KOPT-K1 (cell line): ENCODE measurements at regions not wholly inside any gene's neighbourhood (a gene's known extent, or its start where the extent isn't known, plus 50 kb on each side); places are given as distances from the start of the nearest gene placed in this dataset.
"Not testable (repeated sequence)": the region's sequence is repeated elsewhere in the genome, so short reads cannot be mapped to it uniquely, and the experiment has no call there.

Experiments used
- H3K27ac ChIP-seq: fragments of 200-600 bp; sonication (generic); 2 replicates; pipeline ENCODE4 v1.5.1; 2016; ENCODE audit warnings: antibody characterized with exemption, mild to moderate bottlenecking, low read depth, low read length; ENCODE audit not compliant: poor library complexity, severe bottlenecking
- H3K36me3 ChIP-seq: fragments of 200-600 bp; sonication (generic); 2 replicates; pipeline ENCODE4 v1.5.1; 2017; ENCODE audit warnings: antibody characterized with exemption, mild to moderate bottlenecking, low read length, moderate library complexity; ENCODE audit not compliant: insufficient read depth
- H3K9me3 ChIP-seq: fragments of 200-600 bp; sonication (generic); 2 replicates; pipeline ENCODE4 v1.5.1; 2017; ENCODE audit warnings: antibody characterized with exemption, low read length, mild to moderate bottlenecking; ENCODE audit not compliant: insufficient read depth, poor library complexity, severe bottlenecking

GRCh38 chr14:53845813-53846693 is 110.6 kb downstream of the BMP4 start:
- Histone ChIP-seq H3K36me3 (no peaks in the 10 kb centered on the region), H3K27ac (no peak overlapping the region), H3K9me3 (no peaks in the 10 kb centered on the region)

GRCh38 chr14:53842938-53843337 is 113.7 kb downstream of the BMP4 start:
- no peak overlapping the region for H3K27ac ChIP-seq
- no peaks in the 10 kb centered on the region for H3K9me3 ChIP-seq
- no peaks in the 10 kb centered on the region for H3K36me3 ChIP-seq

GRCh38 chr14:53841109-53842099 is 115.2 kb downstream of the BMP4 start:
- peaks cover 3% of the 10 kb centered on the region for H3K9me3 ChIP-seq
- H3K27ac ChIP-seq = no peak overlapping the region
- no peaks in the 10 kb centered on the region for H3K36me3 ChIP-seq

- Histone ChIP-seq H3K36me3 (no peaks in the 10 kb centered on the region), H3K27ac (no peak overlapping the region), H3K9me3 (peaks cover 3% of the 10 kb centered on the region)
Measured at GRCh38 chr14:53840444-53840843, 116.2 kb downstream of the BMP4 start.

GRCh38 chr14:53838374-53838773 is 118.3 kb downstream of the BMP4 start:
- H3K27ac ChIP-seq = no peak overlapping the region
- H3K36me3 ChIP-seq = no peaks in the 10 kb centered on the region

GRCh38 chr14:53837656-53838055 is 119.0 kb downstream of the BMP4 start:
- H3K36me3 ChIP-seq, H3K27ac ChIP-seq, H3K9me3 ChIP-seq: not testable (repeated sequence)

More at GRCh38 chr14:53838374-53838773, 118.3 kb downstream of the BMP4 start:
- H3K9me3 ChIP-seq = peaks cover 3% of the 10 kb centered on the region

GRCh38 chr14:53836551-53836950 is 120.1 kb downstream of the BMP4 start:
- Histone ChIP-seq H3K36me3 (no peaks in the 10 kb centered on the region), H3K9me3 (peaks cover 3% of the 10 kb centered on the region), H3K27ac (no peak overlapping the region)

- no peak overlapping the region for H3K27ac ChIP-seq
- H3K9me3 ChIP-seq = no peaks in the 10 kb centered on the region
- no peaks in the 10 kb centered on the region for H3K36me3 ChIP-seq
Measured at GRCh38 chr14:53828820-53829219, 127.8 kb downstream of the BMP4 start.

GRCh38 chr14:53824061-53824460 is 132.6 kb downstream of the BMP4 start:
- no peaks in the 10 kb centered on the region for H3K36me3 ChIP-seq
- no peaks in the 10 kb centered on the region for H3K9me3 ChIP-seq
- H3K27ac ChIP-seq = no peak overlapping the region

- Histone ChIP-seq H3K9me3 (no peaks in the 10 kb centered on the region), H3K36me3 (no peaks in the 10 kb centered on the region)
Measured at GRCh38 chr14:53814392-53814791, 142.2 kb downstream of the BMP4 start.

GRCh38 chr14:53810221-53810620 is 146.4 kb downstream of the BMP4 start:
- Histone ChIP-seq H3K36me3 (no peaks in the 10 kb centered on the region), H3K27ac (no peak overlapping the region), H3K9me3 (no peaks in the 10 kb centered on the region)

More at GRCh38 chr14:53814392-53814791, 142.2 kb downstream of the BMP4 start:
- no peak overlapping the region for H3K27ac ChIP-seq

- Histone ChIP-seq H3K36me3 (no peaks in the 10 kb centered on the region), H3K9me3 (no peaks in the 10 kb centered on the region), H3K27ac (no peak overlapping the region)
Measured at GRCh38 chr14:53808042-53808441, 148.6 kb downstream of the BMP4 start.

- Histone ChIP-seq H3K27ac (no peak overlapping the region), H3K9me3 (no peaks in the 10 kb centered on the region), H3K36me3 (no peaks in the 10 kb centered on the region)
Measured at GRCh38 chr14:53807542-53807941, 149.1 kb downstream of the BMP4 start.

GRCh38 chr14:53807108-53807507 is 149.5 kb downstream of the BMP4 start:
- Histone ChIP-seq H3K27ac (no peak overlapping the region), H3K36me3 (no peaks in the 10 kb centered on the region), H3K9me3 (no peaks in the 10 kb centered on the region)

GRCh38 chr14:53796734-53797133 is 159.9 kb downstream of the BMP4 start:
- H3K9me3 ChIP-seq = no peaks in the 10 kb centered on the region
- H3K36me3 ChIP-seq = no peaks in the 10 kb centered on the region
- H3K27ac ChIP-seq = no peak overlapping the region
